ENCODE measurements at regions not wholly inside any gene's neighbourhood (a gene's known extent, or its start where the extent isn't known, plus 50 kb on each side); places are given as distances from the start of the nearest gene placed in this dataset.

DNA sequence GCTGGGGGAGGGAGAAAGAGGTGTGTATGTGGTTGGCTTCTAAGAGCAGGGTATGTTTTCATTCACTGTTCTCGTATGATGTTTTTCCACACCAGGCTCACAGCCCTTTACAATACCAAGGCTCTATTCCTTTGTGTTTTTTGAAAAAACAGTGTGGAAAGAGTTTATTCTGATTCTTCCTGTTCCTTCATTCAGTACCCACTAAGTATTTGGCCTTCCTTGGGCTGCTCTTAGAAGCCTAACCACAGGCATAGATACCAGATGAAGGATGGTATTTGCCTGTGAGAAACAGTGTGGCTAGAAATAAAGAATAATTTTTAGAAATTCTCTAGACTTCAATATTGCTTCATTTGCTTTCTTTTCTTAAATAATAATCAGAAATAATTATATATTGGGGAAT, 518.0 kb upstream of the DIPK2B start:
- Mint-ChIP-seq H3K9me3 (peaks cover 25% of the 10 kb centered on the region), H3K27me3 (ENCODE audit: low read depth, poor library complexity) (peaks cover 2% of the 10 kb centered on the region), H3K4me1 (no peaks in the 10 kb centered on the region), H3K27ac (no peak overlapping the region), H3K4me3 (no peak overlapping the region), H3K36me3 (ENCODE audit: low read depth) (no peaks in the 10 kb centered on the region)
- TF ChIP-seq, protein P1, sequence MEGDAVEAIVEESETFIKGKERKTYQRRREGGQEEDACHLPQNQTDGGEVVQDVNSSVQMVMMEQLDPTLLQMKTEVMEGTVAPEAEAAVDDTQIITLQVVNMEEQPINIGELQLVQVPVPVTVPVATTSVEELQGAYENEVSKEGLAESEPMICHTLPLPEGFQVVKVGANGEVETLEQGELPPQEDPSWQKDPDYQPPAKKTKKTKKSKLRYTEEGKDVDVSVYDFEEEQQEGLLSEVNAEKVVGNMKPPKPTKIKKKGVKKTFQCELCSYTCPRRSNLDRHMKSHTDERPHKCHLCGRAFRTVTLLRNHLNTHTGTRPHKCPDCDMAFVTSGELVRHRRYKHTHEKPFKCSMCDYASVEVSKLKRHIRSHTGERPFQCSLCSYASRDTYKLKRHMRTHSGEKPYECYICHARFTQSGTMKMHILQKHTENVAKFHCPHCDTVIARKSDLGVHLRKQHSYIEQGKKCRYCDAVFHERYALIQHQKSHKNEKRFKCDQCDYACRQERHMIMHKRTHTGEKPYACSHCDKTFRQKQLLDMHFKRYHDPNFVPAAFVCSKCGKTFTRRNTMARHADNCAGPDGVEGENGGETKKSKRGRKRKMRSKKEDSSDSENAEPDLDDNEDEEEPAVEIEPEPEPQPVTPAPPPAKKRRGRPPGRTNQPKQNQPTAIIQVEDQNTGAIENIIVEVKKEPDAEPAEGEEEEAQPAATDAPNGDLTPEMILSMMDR (IDR thresholded peaks at IDR 0.05) = no peak
- no peak for DNase-seq

DNA sequence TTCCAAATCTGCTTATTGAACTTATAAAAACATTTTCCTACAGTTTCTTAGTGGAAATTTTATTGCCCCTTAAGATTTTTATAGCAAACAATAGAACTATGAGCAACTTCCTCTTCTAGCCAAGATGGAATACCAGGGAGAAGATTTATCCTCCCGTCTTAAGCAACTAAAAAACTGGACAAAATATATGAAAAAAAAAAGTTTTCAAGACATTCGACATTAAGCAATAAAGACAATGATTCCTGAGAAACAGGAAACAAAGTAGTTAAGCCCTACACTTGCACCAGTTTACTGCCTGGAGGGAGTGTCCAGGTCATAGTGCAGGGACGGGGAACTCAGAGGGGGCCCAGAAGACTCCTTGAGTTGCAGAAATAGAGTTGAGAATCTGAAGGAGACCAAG, 516.1 kb upstream of the DIPK2B start:
- no peaks in the 10 kb centered on the region for H3K4me1 Mint-ChIP-seq
- peaks cover 31% of the 10 kb centered on the region for H3K9me3 Mint-ChIP-seq
- no peaks in the 10 kb centered on the region for H3K36me3 Mint-ChIP-seq (ENCODE audit: low read depth)
- TF ChIP-seq, protein P1 (IDR thresholded peaks at IDR 0.05) = no peak
- no peaks in the 10 kb centered on the region for H3K27me3 Mint-ChIP-seq (ENCODE audit: low read depth, poor library complexity)
- DNase-seq = no peak
- no peak overlapping the region for H3K27ac Mint-ChIP-seq
- H3K4me3 Mint-ChIP-seq = no peak overlapping the region

DNA sequence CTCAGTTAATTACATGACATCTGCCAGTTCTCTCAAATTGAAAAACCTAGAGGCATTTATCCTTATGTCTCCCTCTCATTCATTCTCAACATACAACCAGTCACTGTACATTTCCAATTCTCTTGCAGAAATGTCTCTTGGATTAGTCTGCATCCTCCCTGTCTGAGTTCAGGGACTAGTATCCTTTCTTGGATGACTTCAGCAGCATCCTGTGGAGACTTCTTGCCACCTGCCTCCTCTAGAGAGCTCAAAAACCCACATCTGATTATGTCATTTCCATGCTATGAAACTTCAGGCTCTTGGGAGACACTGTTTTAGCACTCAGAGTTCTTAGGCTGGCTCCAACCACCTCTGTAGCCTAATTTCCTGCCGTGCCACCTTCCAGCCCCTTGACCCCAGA, 515.1 kb upstream of the DIPK2B start:
- TF ChIP-seq, protein P1 (IDR thresholded peaks at IDR 0.05) = no peak
- Mint-ChIP-seq H3K4me1 (no peaks in the 10 kb centered on the region), H3K27ac (no peak overlapping the region), H3K27me3 (ENCODE audit: low read depth, poor library complexity) (no peaks in the 10 kb centered on the region), H3K36me3 (ENCODE audit: low read depth) (no peaks in the 10 kb centered on the region), H3K9me3 (peaks cover 41% of the 10 kb centered on the region), H3K4me3 (no peak overlapping the region)
- no peak for DNase-seq

DNA sequence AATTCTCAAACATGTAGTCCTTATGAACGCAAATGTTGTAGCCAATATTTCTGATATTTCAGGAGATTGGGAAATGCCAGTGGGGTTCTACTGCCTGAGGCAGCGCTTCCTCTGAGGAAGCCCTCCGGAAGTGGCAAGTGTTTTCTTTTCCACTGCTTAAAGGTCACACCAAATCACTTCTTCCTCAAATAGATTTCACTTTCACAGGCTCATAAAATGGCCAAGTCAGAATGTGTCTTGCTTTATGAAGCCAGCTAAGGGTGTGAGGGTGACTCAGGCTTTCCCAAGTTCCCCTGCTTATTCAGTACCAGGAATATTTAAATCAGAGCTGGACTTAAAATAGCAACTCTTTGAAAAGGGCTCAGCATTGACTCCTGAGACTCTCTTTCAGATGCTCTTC, 514.2 kb upstream of the DIPK2B start:
- Mint-ChIP-seq H3K4me3 (no peak overlapping the region), H3K4me1 (no peaks in the 10 kb centered on the region), H3K9me3 (peaks cover 41% of the 10 kb centered on the region), H3K27me3 (ENCODE audit: low read depth, poor library complexity) (no peaks in the 10 kb centered on the region), H3K36me3 (ENCODE audit: low read depth) (no peaks in the 10 kb centered on the region), H3K27ac (no peak overlapping the region)
- DNase-seq = no peak
- TF ChIP-seq, protein P1 (IDR thresholded peaks at IDR 0.05) = no peak

DNA sequence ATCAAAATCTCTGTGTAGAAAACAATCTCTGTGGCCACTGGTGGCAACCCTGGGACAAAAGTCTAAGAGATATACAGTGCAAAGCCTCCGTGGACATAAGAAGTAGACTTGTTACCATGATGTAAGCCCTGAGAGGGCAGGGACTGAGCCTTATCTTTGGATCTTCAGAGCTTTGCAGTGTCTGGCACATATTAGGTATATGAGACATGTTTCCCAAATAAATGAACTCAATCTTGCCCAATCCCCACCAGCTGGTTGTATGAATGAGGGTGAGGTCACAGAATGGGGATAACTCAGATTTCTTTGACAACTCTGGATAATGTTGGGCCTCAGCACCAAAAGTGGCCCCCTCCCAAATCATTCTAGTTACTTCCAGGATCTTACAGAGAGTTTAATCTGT, 511.4 kb upstream of the DIPK2B start:
- Mint-ChIP-seq H3K27me3 (ENCODE audit: low read depth, poor library complexity) (no peaks in the 10 kb centered on the region), H3K9me3 (peaks cover 44% of the 10 kb centered on the region), H3K27ac (no peak overlapping the region), H3K4me3 (no peak overlapping the region), H3K36me3 (ENCODE audit: low read depth) (no peaks in the 10 kb centered on the region), H3K4me1 (no peaks in the 10 kb centered on the region)
- DNase-seq = no peak
- TF ChIP-seq, protein P1 (IDR thresholded peaks at IDR 0.05) = no peak

DNA sequence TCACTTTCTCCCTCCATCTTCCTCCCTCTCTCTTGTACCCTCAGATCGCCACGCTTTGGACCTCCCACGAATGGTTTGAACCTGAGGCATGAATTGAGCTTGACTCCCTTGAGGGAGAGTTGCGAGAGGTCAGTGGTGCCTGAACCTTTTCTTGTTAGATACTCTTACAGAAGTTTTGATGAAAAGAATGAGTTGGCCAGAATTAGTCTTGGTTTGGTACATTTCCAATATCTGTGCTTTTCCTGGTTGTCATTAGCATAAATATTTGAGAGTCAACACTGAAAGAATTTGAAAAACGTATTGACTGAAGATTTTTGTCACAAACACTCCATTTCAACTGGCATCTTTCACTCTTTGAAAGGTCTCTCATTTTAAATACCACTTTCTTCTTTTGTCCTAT, 510.6 kb upstream of the DIPK2B start:
- Mint-ChIP-seq H3K4me3 (no peak overlapping the region), H3K4me1 (no peaks in the 10 kb centered on the region), H3K27ac (no peak overlapping the region), H3K36me3 (ENCODE audit: low read depth) (no peaks in the 10 kb centered on the region), H3K9me3 (peaks cover 42% of the 10 kb centered on the region), H3K27me3 (ENCODE audit: low read depth, poor library complexity) (no peaks in the 10 kb centered on the region)
- TF ChIP-seq, protein P1 (IDR thresholded peaks at IDR 0.05) = no peak
- no peak for DNase-seq
